Calu3 (cell line): ENCODE measurements at regions not wholly inside any gene's neighbourhood (a gene's known extent, or its start where the extent isn't known, plus 50 kb on each side); places are given as distances from the start of the nearest gene placed in this dataset.

ENCODE experiments used
- BruUV-seq: library from RNA; stranded (reverse); fragments of 400-500 nt; replicated peaks from 2 replicates; lab custom pipeline; 2021; lab: Mats Ljungman, UMichigan
- CTCF ChIA-PET: fragments of 300-600 bp; sonication (Branson Sonifier 250); formaldehyde crosslinking; loops from one replicate; lab custom pipeline; 2022; ENCODE audit warnings: antibody characterized with exemption; lab: Charles Lee
- DNase-seq: peaks from one replicate; pipeline ENCODE4 v3.0.0; 2022
- H3K27ac Mint-ChIP-seq: one replicate; pipeline ENCODE4 v1.8.0; 2022; ENCODE audit warnings: mixed read lengths; ENCODE audit not compliant: unreplicated experiment
- H3K27me3 Mint-ChIP-seq: one replicate; pipeline ENCODE4 v1.8.0; 2022; ENCODE audit warnings: mixed read lengths; ENCODE audit not compliant: unreplicated experiment
- H3K36me3 Mint-ChIP-seq: one replicate; pipeline ENCODE4 v1.8.0; 2022; ENCODE audit warnings: mild to moderate bottlenecking, moderate library complexity, mixed read lengths; ENCODE audit not compliant: insufficient read depth, unreplicated experiment
- H3K4me1 Mint-ChIP-seq: one replicate; pipeline ENCODE4 v1.8.0; 2022; ENCODE audit warnings: mild to moderate bottlenecking, low read depth, mixed read lengths; ENCODE audit not compliant: unreplicated experiment
- H3K4me3 Mint-ChIP-seq: one replicate; pipeline ENCODE4 v1.8.0; 2022; ENCODE audit warnings: mild to moderate bottlenecking, low read depth, moderate library complexity, mixed read lengths; ENCODE audit not compliant: unreplicated experiment
- H3K9me3 Mint-ChIP-seq: one replicate; pipeline ENCODE4 v1.8.0; 2022; ENCODE audit warnings: low read depth, mixed read lengths; ENCODE audit not compliant: unreplicated experiment
- CTCF ChIP-seq: fragments of 200-600 bp; IDR thresholded peaks from one replicate; pipeline ENCODE4 v1.8.0; 2022; ENCODE audit warnings: antibody characterized with exemption; ENCODE audit not compliant: unreplicated experiment
- intact Hi-C: fragments of 100-400 bp; cut with micrococcal nuclease; formaldehyde crosslinking; loops from one replicate; pipeline ENCODE4 v1.10.0; 2022; ENCODE audit not compliant: unreplicated experiment

- intact Hi-C loops, result no loop called here
- TF ChIP-seq CTCF, result no peak
- no peaks in the 10 kb centered on the region for H3K4me1 Mint-ChIP-seq
- CTCF ChIA-PET, result no interaction called here
- no peak for DNase-seq
- no peak overlapping the region for H3K27ac Mint-ChIP-seq
- no peak overlapping the region for H3K4me3 Mint-ChIP-seq
- no peaks in the 10 kb centered on the region for H3K36me3 Mint-ChIP-seq
- no peaks in the 10 kb centered on the region for H3K9me3 Mint-ChIP-seq
- H3K27me3 Mint-ChIP-seq, result no peaks in the 10 kb centered on the region
- no TSS peak for BruUV-seq
These were observed 167.9 kb upstream of the BRINP1 start for GRCh38 chr9:119537138-119537537.

DNA sequence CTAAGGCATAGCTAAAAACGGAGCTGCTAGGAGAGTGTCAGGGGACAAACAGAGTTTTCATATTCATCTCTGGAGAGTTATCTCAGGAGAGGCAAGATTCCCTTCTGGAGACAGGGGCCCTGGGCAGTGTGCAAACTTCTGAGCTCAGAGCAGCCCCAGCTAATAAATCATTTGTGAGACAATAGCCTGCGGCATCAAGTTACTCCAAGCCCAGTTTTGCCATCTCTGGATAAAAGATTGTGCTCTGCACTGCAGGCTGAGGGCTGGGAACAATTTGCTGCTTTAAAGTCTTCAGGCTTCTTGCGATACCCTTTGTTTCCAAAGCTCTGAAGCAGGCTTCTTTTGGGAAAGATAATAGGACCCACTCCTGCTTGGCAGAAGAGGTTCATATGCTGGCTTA, 164.3 kb upstream of the BRINP1 start:
- DNase-seq, result no peak
- no peaks in the 10 kb centered on the region for H3K9me3 Mint-ChIP-seq
- H3K27me3 Mint-ChIP-seq, result no peaks in the 10 kb centered on the region
- no peak overlapping the region for H3K27ac Mint-ChIP-seq
- BruUV-seq, result no TSS peak
- H3K4me1 Mint-ChIP-seq, result no peaks in the 10 kb centered on the region
- intact Hi-C loops, result no loop called here
- H3K4me3 Mint-ChIP-seq, result no peak overlapping the region
- CTCF ChIA-PET, result no interaction called here
- no peak for TF ChIP-seq CTCF
- H3K36me3 Mint-ChIP-seq, result no peaks in the 10 kb centered on the region

GRCh38 chr9:119526698-119527097, 157.5 kb upstream of the BRINP1 start:
- CTCF ChIA-PET, result no interaction called here
- Mint-ChIP-seq H3K36me3 (no peaks in the 10 kb centered on the region), H3K9me3 (peaks cover 8% of the 10 kb centered on the region), H3K4me1 (no peaks in the 10 kb centered on the region), H3K27ac (no peak overlapping the region), H3K4me3 (no peak overlapping the region), H3K27me3 (no peaks in the 10 kb centered on the region)
- intact Hi-C loops, result no loop called here
- no peak for TF ChIP-seq CTCF
- BruUV-seq, result no TSS peak
- DNase-seq, result no peak

DNA sequence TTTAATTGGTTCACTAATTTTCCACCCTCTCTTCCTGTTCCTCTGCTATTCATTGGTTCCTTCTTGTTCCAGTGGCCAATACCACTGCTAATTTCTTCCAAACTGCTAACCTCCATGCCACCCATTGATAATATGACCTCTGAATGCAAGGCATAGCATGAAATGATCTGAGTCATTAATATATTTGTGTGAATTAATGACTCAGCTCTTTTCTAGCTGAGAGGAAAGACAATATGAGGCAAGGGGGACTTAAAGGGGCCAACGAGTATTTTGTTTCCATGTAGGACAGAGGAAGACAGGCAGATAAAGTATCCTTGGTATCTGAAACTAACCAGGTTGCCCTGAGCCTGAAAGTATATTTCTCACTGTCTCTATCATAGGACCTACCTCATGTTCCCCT, 154.3 kb upstream of the BRINP1 start:
- Mint-ChIP-seq H3K36me3 (no peaks in the 10 kb centered on the region), H3K4me1 (no peaks in the 10 kb centered on the region), H3K9me3 (peaks cover 16% of the 10 kb centered on the region), H3K4me3 (no peak overlapping the region), H3K27me3 (no peaks in the 10 kb centered on the region), H3K27ac (no peak overlapping the region)
- DNase-seq, result no peak
- intact Hi-C loops, result no loop called here
- CTCF ChIA-PET, result interaction anchor here (0.6 kb wide), 1 partner anchor 1529 kb away, joined by 6 read pairs; no protein-coding TSS in a partner anchor
- no peak for TF ChIP-seq CTCF
- BruUV-seq, result no TSS peak
